GM21717 (cell line): ENCODE measurements at regions not wholly inside any gene's neighbourhood (a gene's known extent, or its start where the extent isn't known, plus 50 kb on each side); places are given as distances from the start of the nearest gene placed in this dataset.
"Not testable (repeated sequence)": the region's sequence is repeated elsewhere in the genome, so short reads cannot be mapped to it uniquely, and the experiment has no call there.

Experiments
- ATAC-seq: cut with Tn5 transposase; IDR thresholded peaks from one replicate; pipeline ENCODE4 v1.9.1; 2021; ENCODE audit warnings: mild to moderate bottlenecking, moderate library complexity; ENCODE audit not compliant: unreplicated experiment

- ATAC-seq: no peak
These were observed 430.5 kb upstream of the EPHA7 start for GRCh38 chr6:93849857-93850256.

GRCh38 chr6:93848031-93848742, 428.8 kb upstream of the EPHA7 start:
- ATAC-seq: no peak

- no peak for ATAC-seq
These were observed 422.8 kb upstream of the EPHA7 start for GRCh38 chr6:93842178-93842577.

- not testable (repeated sequence) for ATAC-seq
These were observed 416.2 kb upstream of the EPHA7 start for GRCh38 chr6:93835451-93836145.

GRCh38 chr6:93835026-93835425, 415.7 kb upstream of the EPHA7 start:
- not testable (repeated sequence) for ATAC-seq

- not testable (repeated sequence) for ATAC-seq
These were observed 414.0 kb upstream of the EPHA7 start for GRCh38 chr6:93833326-93833725.

GRCh38 chr6:93829757-93830156, 410.4 kb upstream of the EPHA7 start:
- ATAC-seq: not testable (repeated sequence)

GRCh38 chr6:93829009-93829408, 409.6 kb upstream of the EPHA7 start:
- ATAC-seq: no peak

- ATAC-seq: no peak
These were observed 409.2 kb upstream of the EPHA7 start for GRCh38 chr6:93828553-93828952.

GRCh38 chr6:93827728-93828127, 408.4 kb upstream of the EPHA7 start:
- no peak for ATAC-seq

GRCh38 chr6:93825950-93826349, 406.6 kb upstream of the EPHA7 start:
- ATAC-seq: no peak

- no peak for ATAC-seq
These were observed 404.1 kb upstream of the EPHA7 start for GRCh38 chr6:93823489-93823888.

- no peak for ATAC-seq
These were observed 403.3 kb upstream of the EPHA7 start for GRCh38 chr6:93822434-93823265.

- no peak for ATAC-seq
These were observed 402.6 kb upstream of the EPHA7 start for GRCh38 chr6:93821953-93822352.

GRCh38 chr6:93820465-93821082, 401.2 kb upstream of the EPHA7 start:
- no peak for ATAC-seq

GRCh38 chr6:93819189-93819588, 399.8 kb upstream of the EPHA7 start:
- no peak for ATAC-seq

GRCh38 chr6:93817937-93818336, 398.6 kb upstream of the EPHA7 start:
- no peak for ATAC-seq

GRCh38 chr6:93806409-93807270, 387.3 kb upstream of the EPHA7 start:
- ATAC-seq: no peak

- no peak for ATAC-seq
These were observed 381.9 kb upstream of the EPHA7 start for GRCh38 chr6:93801101-93801847.

- no peak for ATAC-seq
These were observed 379.9 kb upstream of the EPHA7 start for GRCh38 chr6:93799226-93799625.
